SK-N-SH (cell line): ENCODE measurements at regions not wholly inside any gene's neighbourhood (a gene's known extent, or its start where the extent isn't known, plus 50 kb on each side); places are given as distances from the start of the nearest gene placed in this dataset.

Experiments used
- CHD2 ChIP-seq: fragments of 150-350 bp; IDR thresholded peaks from 2 replicates; pipeline ENCODE4 v1.6.1; 2018; ENCODE audit warnings: low read length; ENCODE audit not compliant: partially characterized antibody
- CTCF ChIP-seq: fragments of 200-600 bp; sonication (generic); IDR thresholded peaks from 2 replicates; pipeline ENCODE4 v1.6.1; 2017; ENCODE audit warnings: antibody characterized with exemption, mild to moderate bottlenecking, moderate library complexity
- ELF1 ChIP-seq: IDR thresholded peaks from 2 replicates; pipeline ENCODE4 v1.4.0; 2012
- GATA2 ChIP-seq: sonication (generic); formaldehyde crosslinking; IDR thresholded peaks from 2 replicates; pipeline ENCODE4 v1.5.0; 2020; ENCODE audit warnings: mild to moderate bottlenecking, missing genetic modification reagents
- MXI1 ChIP-seq: IDR thresholded peaks from 2 replicates; pipeline ENCODE4 v1.6.1; 2012; ENCODE audit warnings: mild to moderate bottlenecking, low read depth, low read length, improper control_type of control experiment
- POLR2AphosphoS5 ChIP-seq: IDR thresholded peaks from 2 replicates; pipeline ENCODE4 v1.6.1; 2012; ENCODE audit warnings: low read depth, low read length
- RCOR1 ChIP-seq: fragments of 150-350 bp; IDR thresholded peaks from 2 replicates; pipeline ENCODE4 v1.6.1; 2017; ENCODE audit warnings: antibody characterized with exemption, low read length
- REST ChIP-seq: IDR thresholded peaks from 2 replicates; pipeline ENCODE4 v1.6.1; 2012; ENCODE audit warnings: mild to moderate bottlenecking, low read depth, low read length, moderate library complexity
- SMC3 ChIP-seq: IDR thresholded peaks from 2 replicates; pipeline ENCODE4 v1.6.1; 2012; ENCODE audit warnings: low read depth, low read length, improper control_type of control experiment
- ZBTB33 ChIP-seq: IDR thresholded peaks from 2 replicates; pipeline ENCODE4 v1.4.0; 2012; ENCODE audit warnings: low read depth, borderline replicate concordance

GRCh38 chr16:80129791-80130190, 411.0 kb upstream of the DYNLRB2 start:
- TF ChIP-seq SMC3 (no peak), CTCF (no peak), MXI1 (no peak), POLR2AphosphoS5 (no peak), REST (no peak), ZBTB33 (no peak), CHD2 (no peak), ELF1 (no peak), RCOR1 (no peak), GATA2 (no peak)
